Activated CD4-positive, alpha-beta T cell treated with anti-CD3 and anti-CD28 coated beads, Interleukin-2, amount 10 ng/mL, durations not matched to agents 24 days and 14 days (primary cell): ENCODE measurements at regions not wholly inside any gene's neighbourhood (a gene's known extent, or its start where the extent isn't known, plus 50 kb on each side); places are given as distances from the start of the nearest gene placed in this dataset.

Experiments
- DNase-seq: peaks from one replicate; pipeline ENCODE4 v3.0.0; 2022
- H3K27ac Mint-ChIP-seq: one replicate; pipeline ENCODE4 v1.8.0; 2022; ENCODE audit warnings: mild to moderate bottlenecking, mixed read lengths
- H3K27me3 Mint-ChIP-seq: one replicate; pipeline ENCODE4 v1.8.0; 2022; ENCODE audit warnings: mixed read lengths
- H3K36me3 Mint-ChIP-seq: one replicate; pipeline ENCODE4 v1.8.0; 2022; ENCODE audit warnings: low read depth, mild to moderate bottlenecking, mixed read lengths
- H3K4me1 Mint-ChIP-seq: one replicate; pipeline ENCODE4 v1.8.0; 2021; ENCODE audit warnings: mixed read lengths
- H3K4me3 Mint-ChIP-seq: one replicate; pipeline ENCODE4 v1.8.0; 2022; ENCODE audit warnings: mild to moderate bottlenecking, moderate library complexity, mixed read lengths
- H3K9me3 Mint-ChIP-seq: one replicate; pipeline ENCODE4 v1.8.0; 2021; ENCODE audit warnings: mixed read lengths
- intact Hi-C: fragments of 100-400 bp; cut with micrococcal nuclease; formaldehyde crosslinking; loops from one replicate; pipeline ENCODE4 v1.15.1; 2023

DNA sequence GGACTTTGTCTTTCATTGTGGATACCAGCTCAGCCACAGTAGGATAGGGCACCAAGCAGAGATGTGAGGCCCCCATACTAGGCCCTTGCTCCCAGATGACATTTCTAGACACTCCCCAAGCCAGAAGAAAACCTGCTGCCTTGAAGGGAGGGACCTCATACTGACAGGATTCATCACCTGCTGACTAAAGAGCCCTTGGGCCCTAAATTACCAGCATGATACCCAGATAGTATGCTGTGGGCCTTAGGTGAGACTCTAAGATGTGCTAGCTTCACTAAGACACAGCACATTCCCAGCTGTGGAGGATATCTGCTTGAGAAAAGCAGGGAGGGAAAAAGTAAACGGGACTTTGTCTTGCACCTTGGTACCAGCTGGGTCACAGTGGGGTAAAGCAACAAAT is 324.0 kb downstream of the TBL1XR1 start:
- no peaks in the 10 kb centered on the region for H3K36me3 Mint-ChIP-seq
- H3K4me1 Mint-ChIP-seq, result peaks cover 4% of the 10 kb centered on the region
- H3K9me3 Mint-ChIP-seq, result peaks cover 3% of the 10 kb centered on the region
- H3K4me3 Mint-ChIP-seq, result no peak overlapping the region
- no peak overlapping the region for H3K27ac Mint-ChIP-seq
- DNase-seq, result no peak
- intact Hi-C loops, result loop anchor here (5.0 kb wide), 1 partner anchor 489 kb away; no protein-coding TSS in a partner anchor
- peaks cover 2% of the 10 kb centered on the region for H3K27me3 Mint-ChIP-seq

- H3K36me3 Mint-ChIP-seq, result no peaks in the 10 kb centered on the region
- peaks cover 2% of the 10 kb centered on the region for H3K27me3 Mint-ChIP-seq
- H3K9me3 Mint-ChIP-seq, result peaks cover 3% of the 10 kb centered on the region
- peaks cover 4% of the 10 kb centered on the region for H3K4me1 Mint-ChIP-seq
- DNase-seq, result peak; percentile 86
- intact Hi-C loops, result loop anchor here (1.0 to 5.0 kb wide), 3 partner anchors 67 to 1513 kb away; no protein-coding TSS in a partner anchor
- H3K27ac Mint-ChIP-seq, result peak overlapping the region; percentile 18
- H3K4me3 Mint-ChIP-seq, result no peak overlapping the region
These were observed 324.5 kb downstream of the TBL1XR1 start for GRCh38 chr3:176872771-176873209.

GRCh38 chr3:176870451-176870850 is 326.8 kb downstream of the TBL1XR1 start:
- no peak for DNase-seq
- peaks cover 3% of the 10 kb centered on the region for H3K9me3 Mint-ChIP-seq
- H3K27me3 Mint-ChIP-seq, result peaks cover 2% of the 10 kb centered on the region
- H3K4me3 Mint-ChIP-seq, result no peak overlapping the region
- H3K4me1 Mint-ChIP-seq, result peaks cover 4% of the 10 kb centered on the region
- H3K36me3 Mint-ChIP-seq, result no peaks in the 10 kb centered on the region
- no peak overlapping the region for H3K27ac Mint-ChIP-seq
- intact Hi-C loops, result loop anchor here (5.0 kb wide), 1 partner anchor 492 kb away; no protein-coding TSS in a partner anchor

DNA sequence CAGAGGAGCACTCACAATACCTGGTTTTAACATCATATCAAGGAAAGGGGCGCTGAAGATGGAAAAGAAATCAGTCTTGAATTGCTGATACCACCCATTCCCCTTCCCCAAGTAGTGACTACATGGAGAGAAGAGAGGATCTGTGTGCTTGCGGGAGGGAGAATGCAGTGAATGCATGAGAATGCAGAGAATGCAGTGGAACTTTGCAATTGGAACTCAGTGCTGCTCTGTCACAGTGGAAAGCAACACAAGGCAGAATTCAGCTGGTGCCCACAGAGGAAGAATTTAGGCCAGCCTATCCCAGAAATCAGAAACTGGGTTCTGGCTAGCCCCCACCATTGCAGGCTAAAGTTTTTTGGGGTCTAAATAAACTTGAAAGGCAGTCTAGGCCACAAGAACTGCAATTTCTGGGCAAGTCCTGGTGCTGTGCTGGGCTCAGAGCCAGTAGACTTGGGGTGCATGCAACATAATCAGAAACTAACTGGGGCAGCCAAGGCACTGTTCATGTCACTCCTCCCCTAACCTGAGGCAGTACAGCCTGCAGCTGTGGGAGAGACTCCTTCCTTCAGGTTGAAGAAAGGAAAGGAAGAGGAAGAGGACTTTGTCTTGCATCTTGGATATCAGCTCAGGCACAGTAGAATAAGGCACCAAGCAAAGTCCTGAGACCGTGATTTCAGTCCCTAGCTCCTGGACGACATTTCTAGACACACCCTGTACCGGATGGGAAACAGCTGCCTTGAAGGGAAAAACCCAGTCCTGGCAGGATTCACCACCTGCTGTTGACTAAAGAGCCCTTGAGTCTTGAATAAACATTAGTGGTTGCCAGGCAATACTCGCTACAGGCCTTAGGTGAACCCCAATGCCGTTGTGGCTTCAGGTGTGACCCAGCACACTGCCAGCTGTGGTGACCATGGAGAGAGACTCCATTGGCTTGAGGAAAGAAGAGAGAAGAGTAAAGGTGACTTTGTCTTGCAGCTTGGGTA is 329.3 kb downstream of the TBL1XR1 start:
- Mint-ChIP-seq H3K27ac (no peak overlapping the region), H3K4me1 (peaks cover 2% of the 10 kb centered on the region), H3K4me3 (no peak overlapping the region), H3K9me3 (peaks cover 8% of the 10 kb centered on the region), H3K27me3 (peaks cover 2% of the 10 kb centered on the region), H3K36me3 (no peaks in the 10 kb centered on the region)
- intact Hi-C loops, result no loop called here
- DNase-seq, result no peak

- no peak for DNase-seq
- no peak overlapping the region for H3K27ac Mint-ChIP-seq
- H3K4me1 Mint-ChIP-seq, result no peaks in the 10 kb centered on the region
- H3K9me3 Mint-ChIP-seq, result peaks cover 5% of the 10 kb centered on the region
- no peaks in the 10 kb centered on the region for H3K36me3 Mint-ChIP-seq
- intact Hi-C loops, result no loop called here
- H3K4me3 Mint-ChIP-seq, result no peak overlapping the region
- H3K27me3 Mint-ChIP-seq, result peaks cover 3% of the 10 kb centered on the region
These were observed 336.1 kb downstream of the TBL1XR1 start for GRCh38 chr3:176861137-176861536.

DNA sequence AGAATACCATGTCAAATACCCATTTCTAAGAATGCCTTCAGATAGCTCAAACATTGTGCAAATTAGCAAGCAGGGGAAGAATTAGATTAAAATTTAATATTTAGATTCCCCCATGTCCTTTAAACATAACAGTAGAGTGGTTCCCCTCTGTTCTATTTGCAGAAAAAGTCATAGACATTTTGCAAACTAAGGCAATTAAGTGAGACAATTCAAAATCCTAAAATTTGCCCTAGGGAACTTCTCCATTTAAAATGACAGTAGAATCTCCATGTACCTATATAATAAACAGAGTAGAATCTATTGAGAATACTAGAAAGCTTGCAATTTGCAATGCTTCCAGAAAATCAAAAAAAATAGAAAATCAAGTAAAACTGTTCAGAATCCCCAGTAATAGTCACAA is 340.6 kb downstream of the TBL1XR1 start:
- intact Hi-C loops, result no loop called here
- Mint-ChIP-seq H3K9me3 (no peaks in the 10 kb centered on the region), H3K36me3 (no peaks in the 10 kb centered on the region), H3K4me1 (no peaks in the 10 kb centered on the region), H3K4me3 (no peak overlapping the region), H3K27ac (no peak overlapping the region), H3K27me3 (peaks cover 2% of the 10 kb centered on the region)
- no peak for DNase-seq

- Mint-ChIP-seq H3K4me3 (no peak overlapping the region), H3K4me1 (no peaks in the 10 kb centered on the region), H3K36me3 (no peaks in the 10 kb centered on the region), H3K27me3 (peaks cover 2% of the 10 kb centered on the region), H3K27ac (no peak overlapping the region), H3K9me3 (no peaks in the 10 kb centered on the region)
- intact Hi-C loops, result no loop called here
- no peak for DNase-seq
These were observed 341.3 kb downstream of the TBL1XR1 start for GRCh38 chr3:176855901-176856486.

- no peak for DNase-seq
- Mint-ChIP-seq H3K4me1 (no peaks in the 10 kb centered on the region), H3K27me3 (peaks cover 2% of the 10 kb centered on the region), H3K27ac (no peak overlapping the region), H3K36me3 (no peaks in the 10 kb centered on the region), H3K9me3 (no peaks in the 10 kb centered on the region), H3K4me3 (no peak overlapping the region)
- intact Hi-C loops, result no loop called here
These were observed 342.1 kb downstream of the TBL1XR1 start for GRCh38 chr3:176855213-176855612.

DNA sequence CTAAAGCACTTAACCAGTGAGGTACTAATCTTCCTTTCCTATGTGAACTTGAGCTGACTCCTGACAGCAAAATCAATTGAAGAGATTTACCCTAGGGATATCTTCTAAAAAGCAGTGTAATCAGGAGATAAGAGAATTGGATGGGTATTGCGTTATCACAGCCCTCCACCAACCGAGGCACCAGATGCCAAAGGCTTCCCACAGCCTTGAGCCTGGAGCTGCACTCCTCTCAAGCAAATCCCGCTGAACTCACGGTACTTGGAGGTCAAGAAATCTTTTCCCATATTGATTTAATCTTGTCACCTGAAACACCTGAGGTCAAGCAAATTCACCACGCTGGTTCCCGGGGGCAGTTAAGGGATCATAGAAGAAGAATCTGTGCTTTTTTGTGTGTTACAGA is 346.8 kb downstream of the TBL1XR1 start:
- H3K4me3 Mint-ChIP-seq, result no peak overlapping the region
- no peak for DNase-seq

DNA sequence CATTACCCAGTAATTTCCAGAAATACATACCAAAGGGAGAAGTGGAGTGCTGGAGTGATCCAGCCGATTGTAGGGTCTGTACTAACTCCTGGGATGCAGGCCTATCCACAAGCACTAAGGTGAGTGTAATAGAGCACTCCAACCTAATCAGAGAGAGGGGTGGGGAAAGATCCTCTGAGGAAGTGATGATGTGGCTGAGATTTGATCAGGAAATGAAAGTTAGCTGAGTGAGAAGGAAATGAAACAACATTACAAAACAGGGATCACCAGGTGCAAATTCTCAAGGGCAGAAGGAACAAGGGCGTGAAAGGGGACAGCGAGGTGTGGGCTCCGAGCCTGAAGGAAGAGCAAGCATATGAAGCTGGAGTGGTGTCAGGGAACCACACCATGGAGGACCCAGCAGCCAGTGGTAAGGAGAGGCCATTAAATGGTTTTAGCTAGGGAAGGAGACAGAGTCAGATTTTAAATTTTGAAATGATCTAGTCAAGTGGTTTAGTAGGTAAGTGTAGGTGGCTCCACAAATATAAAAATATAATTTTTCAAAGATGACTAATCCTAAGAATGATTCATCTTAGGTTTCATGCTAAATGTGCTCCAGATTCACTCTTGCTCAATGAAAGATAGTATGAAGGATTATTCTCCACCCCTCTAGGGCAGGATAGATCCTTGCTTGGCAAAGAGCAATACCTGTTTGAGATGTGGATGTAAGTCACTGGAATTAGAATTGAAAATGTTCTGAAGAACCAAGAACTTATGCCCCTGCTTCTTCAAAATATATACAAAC is 348.7 kb downstream of the TBL1XR1 start:
- H3K4me1 Mint-ChIP-seq, result no peaks in the 10 kb centered on the region
- no peak overlapping the region for H3K27ac Mint-ChIP-seq
- no peaks in the 10 kb centered on the region for H3K27me3 Mint-ChIP-seq
- no peak overlapping the region for H3K4me3 Mint-ChIP-seq
- intact Hi-C loops, result no loop called here
- no peaks in the 10 kb centered on the region for H3K36me3 Mint-ChIP-seq
- no peaks in the 10 kb centered on the region for H3K9me3 Mint-ChIP-seq
- DNase-seq, result no peak

More for the DNA sequence above, 346.8 kb downstream of the TBL1XR1 start:
- no peaks in the 10 kb centered on the region for H3K36me3 Mint-ChIP-seq
- no peak overlapping the region for H3K27ac Mint-ChIP-seq
- no peaks in the 10 kb centered on the region for H3K9me3 Mint-ChIP-seq
- no peaks in the 10 kb centered on the region for H3K4me1 Mint-ChIP-seq
- intact Hi-C loops, result no loop called here
- H3K27me3 Mint-ChIP-seq, result no peaks in the 10 kb centered on the region

DNA sequence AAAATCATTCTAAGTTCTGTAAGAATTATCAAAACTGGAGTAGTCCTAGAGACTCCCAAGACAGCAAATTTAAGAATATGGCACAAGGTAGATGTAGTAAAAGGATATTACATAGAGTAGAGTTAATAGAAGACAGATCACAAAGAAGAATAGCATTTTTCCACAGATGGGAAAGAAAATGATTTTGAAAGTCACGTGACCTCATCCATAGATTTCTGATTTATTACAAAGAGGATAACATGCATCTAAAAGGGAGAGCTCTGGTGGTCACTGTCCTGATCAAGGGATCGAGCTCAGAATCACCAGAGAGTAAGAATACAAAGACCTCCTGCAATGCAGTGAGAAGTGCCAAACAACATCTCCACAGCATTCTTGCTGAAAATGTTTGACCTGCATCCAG is 354.4 kb downstream of the TBL1XR1 start:
- intact Hi-C loops, result no loop called here
- no peaks in the 10 kb centered on the region for H3K27me3 Mint-ChIP-seq
- H3K9me3 Mint-ChIP-seq, result no peaks in the 10 kb centered on the region
- H3K27ac Mint-ChIP-seq, result no peak overlapping the region
- H3K36me3 Mint-ChIP-seq, result no peaks in the 10 kb centered on the region
- no peak for DNase-seq
- H3K4me3 Mint-ChIP-seq, result no peak overlapping the region
- H3K4me1 Mint-ChIP-seq, result no peaks in the 10 kb centered on the region

- no peak for DNase-seq
- H3K27ac Mint-ChIP-seq, result no peak overlapping the region
- intact Hi-C loops, result no loop called here
- H3K27me3 Mint-ChIP-seq, result no peaks in the 10 kb centered on the region
- H3K36me3 Mint-ChIP-seq, result no peaks in the 10 kb centered on the region
- no peaks in the 10 kb centered on the region for H3K9me3 Mint-ChIP-seq
- no peak overlapping the region for H3K4me3 Mint-ChIP-seq
- no peaks in the 10 kb centered on the region for H3K4me1 Mint-ChIP-seq
These were observed 356.5 kb downstream of the TBL1XR1 start for GRCh38 chr3:176840641-176841286.

DNA sequence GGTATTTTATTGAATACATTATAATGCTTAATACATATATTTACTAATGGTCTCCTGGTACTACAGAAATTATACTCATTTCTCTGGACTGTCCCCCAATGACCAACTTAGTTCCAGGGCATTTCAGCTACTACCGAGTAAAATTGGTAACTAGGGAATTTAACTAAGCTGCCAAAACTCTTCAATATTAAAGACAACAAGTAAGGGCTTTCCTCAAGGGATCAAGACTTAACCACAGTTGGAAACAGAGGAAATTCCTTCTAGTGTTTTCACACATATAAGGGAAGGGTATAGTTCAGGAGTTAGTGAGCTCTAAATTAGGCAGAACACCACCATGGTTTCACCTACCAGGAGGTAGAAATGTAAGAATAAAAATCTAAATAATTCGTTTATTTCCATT is 357.4 kb downstream of the TBL1XR1 start:
- no peaks in the 10 kb centered on the region for H3K27me3 Mint-ChIP-seq
- no peaks in the 10 kb centered on the region for H3K4me1 Mint-ChIP-seq
- no peak overlapping the region for H3K4me3 Mint-ChIP-seq
- H3K27ac Mint-ChIP-seq, result no peak overlapping the region
- intact Hi-C loops, result no loop called here
- DNase-seq, result no peak
- H3K36me3 Mint-ChIP-seq, result no peaks in the 10 kb centered on the region
- no peaks in the 10 kb centered on the region for H3K9me3 Mint-ChIP-seq
